GM19372 (cell line): ENCODE measurements at regions not wholly inside any gene's neighbourhood (a gene's known extent, or its start where the extent isn't known, plus 50 kb on each side); places are given as distances from the start of the nearest gene placed in this dataset.

Experiments
- ATAC-seq: cut with Tn5 transposase; IDR thresholded peaks from one replicate; pipeline ENCODE4 v1.9.1; 2021; ENCODE audit warnings: mild to moderate bottlenecking, low read depth, moderate library complexity; ENCODE audit not compliant: unreplicated experiment

GRCh38 chr20:50369225-50370035 is 140.8 kb upstream of the PTPN1 start:
- ATAC-seq = no peak

GRCh38 chr20:50370036-50370566 is 140.1 kb upstream of the PTPN1 start:
- no peak for ATAC-seq

GRCh38 chr20:50371878-50372769 is 138.1 kb upstream of the PTPN1 start:
- no peak for ATAC-seq

- no peak for ATAC-seq
These were observed 137.5 kb upstream of the PTPN1 start for GRCh38 chr20:50372770-50373088.

- no peak for ATAC-seq
These were observed 136.4 kb upstream of the PTPN1 start for GRCh38 chr20:50373674-50374286.

- ATAC-seq = no peak
These were observed 135.6 kb upstream of the PTPN1 start for GRCh38 chr20:50374541-50375078.

GRCh38 chr20:50376179-50376887 is 133.8 kb upstream of the PTPN1 start:
- ATAC-seq = no peak

- ATAC-seq = no peak
These were observed 133.2 kb upstream of the PTPN1 start for GRCh38 chr20:50376888-50377459.

GRCh38 chr20:50378170-50379000 is 131.8 kb upstream of the PTPN1 start:
- no peak for ATAC-seq

- ATAC-seq = no peak
These were observed 130.9 kb upstream of the PTPN1 start for GRCh38 chr20:50379049-50379990.

GRCh38 chr20:50379991-50380696 is 130.0 kb upstream of the PTPN1 start:
- no peak for ATAC-seq

GRCh38 chr20:50380697-50381040 is 129.5 kb upstream of the PTPN1 start:
- no peak for ATAC-seq

- no peak for ATAC-seq
These were observed 129.0 kb upstream of the PTPN1 start for GRCh38 chr20:50381075-50381732.

GRCh38 chr20:50381771-50382593 is 128.2 kb upstream of the PTPN1 start:
- no peak for ATAC-seq

GRCh38 chr20:50385733-50386640 is 124.2 kb upstream of the PTPN1 start:
- no peak for ATAC-seq
